ENCODE measurements at regions not wholly inside any gene's neighbourhood (a gene's known extent, or its start where the extent isn't known, plus 50 kb on each side); places are given as distances from the start of the nearest gene placed in this dataset.

DNA sequence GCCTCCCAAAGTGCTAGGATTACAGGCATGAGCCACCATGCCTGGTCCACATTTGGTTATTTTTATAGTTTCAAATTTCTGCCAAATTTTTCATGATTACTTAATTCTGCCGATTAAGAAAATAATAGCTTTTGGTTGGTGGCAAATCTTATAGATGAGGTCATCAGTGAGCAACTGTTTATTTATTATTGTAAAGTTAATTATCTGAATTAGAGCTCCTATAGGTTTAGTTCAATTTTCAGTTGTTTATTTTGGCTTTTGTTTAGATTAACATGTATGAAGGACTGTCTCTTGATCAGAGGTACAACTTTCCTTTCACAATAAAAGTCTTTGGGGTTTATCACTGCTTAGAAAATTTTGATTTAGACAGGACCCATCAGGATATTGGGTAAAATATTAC lies 262.2 kb downstream of the SLC7A11 start:
- TF ChIP-seq TARDBP (IDR thresholded peaks at IDR 0.05; ENCODE audit: borderline replicate concordance): no peak
- no peak for TF ChIP-seq MYC (IDR thresholded peaks at IDR 0.05; ENCODE audit: insufficient read depth, insufficient read length, insufficient replicate concordance, low read length, severe bottlenecking)
- TF ChIP-seq ZBTB33 (IDR thresholded peaks at IDR 0.05): no peak

Data from GM12878 (cell line).